ENCODE measurements at regions not wholly inside any gene's neighbourhood (a gene's known extent, or its start where the extent isn't known, plus 50 kb on each side); places are given as distances from the start of the nearest gene placed in this dataset.

- Histone ChIP-seq H3K4me3 (ENCODE audit: low read length) (no peak overlapping the region), H3K36me3 (ENCODE audit: control insufficient read depth, insufficient read depth, low read length) (no peaks in the 10 kb centered on the region), H3K27me3 (ENCODE audit: control insufficient read depth, insufficient read depth, low read length) (no peaks in the 10 kb centered on the region), H3K27ac (ENCODE audit: low read depth, low read length) (no peak overlapping the region), H3K9ac (ENCODE audit: low read length) (no peak overlapping the region), H3K4me1 (ENCODE audit: control insufficient read depth, insufficient read depth, low read length) (no peaks in the 10 kb centered on the region)
These were observed 478.8 kb downstream of the LRIG3 start for GRCh38 chr12:58441483-58441882.

- Histone ChIP-seq H3K9ac (ENCODE audit: low read length) (no peak overlapping the region), H3K4me1 (ENCODE audit: control insufficient read depth, insufficient read depth, low read length) (no peaks in the 10 kb centered on the region), H3K27me3 (ENCODE audit: control insufficient read depth, insufficient read depth, low read length) (no peaks in the 10 kb centered on the region), H3K4me3 (ENCODE audit: low read length) (no peak overlapping the region), H3K27ac (ENCODE audit: low read depth, low read length) (no peak overlapping the region), H3K36me3 (ENCODE audit: control insufficient read depth, insufficient read depth, low read length) (no peaks in the 10 kb centered on the region)
These were observed 476.9 kb downstream of the LRIG3 start for GRCh38 chr12:58443273-58443980.

- H3K9ac ChIP-seq (ENCODE audit: low read length), result no peak overlapping the region
- no peak overlapping the region for H3K4me3 ChIP-seq (ENCODE audit: low read length)
- no peak overlapping the region for H3K27ac ChIP-seq (ENCODE audit: low read depth, low read length)
- H3K36me3 ChIP-seq (ENCODE audit: control insufficient read depth, insufficient read depth, low read length), result no peaks in the 10 kb centered on the region
- no peaks in the 10 kb centered on the region for H3K27me3 ChIP-seq (ENCODE audit: control insufficient read depth, insufficient read depth, low read length)
- no peaks in the 10 kb centered on the region for H3K4me1 ChIP-seq (ENCODE audit: control insufficient read depth, insufficient read depth, low read length)
These were observed 476.3 kb downstream of the LRIG3 start for GRCh38 chr12:58443981-58444371.

- Histone ChIP-seq H3K9ac (ENCODE audit: low read length) (no peak overlapping the region), H3K4me3 (ENCODE audit: low read length) (no peak overlapping the region), H3K36me3 (ENCODE audit: control insufficient read depth, insufficient read depth, low read length) (no peaks in the 10 kb centered on the region), H3K27me3 (ENCODE audit: control insufficient read depth, insufficient read depth, low read length) (no peaks in the 10 kb centered on the region), H3K27ac (ENCODE audit: low read depth, low read length) (no peak overlapping the region), H3K4me1 (ENCODE audit: control insufficient read depth, insufficient read depth, low read length) (no peaks in the 10 kb centered on the region)
These were observed 469.3 kb downstream of the LRIG3 start for GRCh38 chr12:58450868-58451482.

- Histone ChIP-seq H3K4me3 (ENCODE audit: low read length) (no peak overlapping the region), H3K4me1 (ENCODE audit: control insufficient read depth, insufficient read depth, low read length) (no peaks in the 10 kb centered on the region), H3K36me3 (ENCODE audit: control insufficient read depth, insufficient read depth, low read length) (no peaks in the 10 kb centered on the region), H3K9ac (ENCODE audit: low read length) (no peak overlapping the region), H3K27me3 (ENCODE audit: control insufficient read depth, insufficient read depth, low read length) (no peaks in the 10 kb centered on the region), H3K27ac (ENCODE audit: low read depth, low read length) (no peak overlapping the region)
These were observed 467.8 kb downstream of the LRIG3 start for GRCh38 chr12:58452546-58452945.

- Histone ChIP-seq H3K27me3 (ENCODE audit: control insufficient read depth, insufficient read depth, low read length) (no peaks in the 10 kb centered on the region), H3K27ac (ENCODE audit: low read depth, low read length) (no peak overlapping the region), H3K36me3 (ENCODE audit: control insufficient read depth, insufficient read depth, low read length) (no peaks in the 10 kb centered on the region), H3K9ac (ENCODE audit: low read length) (no peak overlapping the region), H3K4me1 (ENCODE audit: control insufficient read depth, insufficient read depth, low read length) (no peaks in the 10 kb centered on the region), H3K4me3 (ENCODE audit: low read length) (no peak overlapping the region)
These were observed 467.0 kb downstream of the LRIG3 start for GRCh38 chr12:58453306-58453705.

GRCh38 chr12:58455136-58455535, 465.2 kb downstream of the LRIG3 start:
- no peaks in the 10 kb centered on the region for H3K4me1 ChIP-seq (ENCODE audit: control insufficient read depth, insufficient read depth, low read length)
- no peaks in the 10 kb centered on the region for H3K27me3 ChIP-seq (ENCODE audit: control insufficient read depth, insufficient read depth, low read length)
- H3K9ac ChIP-seq (ENCODE audit: low read length), result no peak overlapping the region
- no peak overlapping the region for H3K4me3 ChIP-seq (ENCODE audit: low read length)
- H3K27ac ChIP-seq (ENCODE audit: low read depth, low read length), result no peak overlapping the region
- no peaks in the 10 kb centered on the region for H3K36me3 ChIP-seq (ENCODE audit: control insufficient read depth, insufficient read depth, low read length)

- Histone ChIP-seq H3K9ac (ENCODE audit: low read length) (no peak overlapping the region), H3K27me3 (ENCODE audit: control insufficient read depth, insufficient read depth, low read length) (no peaks in the 10 kb centered on the region), H3K4me3 (ENCODE audit: low read length) (no peak overlapping the region), H3K27ac (ENCODE audit: low read depth, low read length) (no peak overlapping the region), H3K4me1 (ENCODE audit: control insufficient read depth, insufficient read depth, low read length) (no peaks in the 10 kb centered on the region), H3K36me3 (ENCODE audit: control insufficient read depth, insufficient read depth, low read length) (no peaks in the 10 kb centered on the region)
These were observed 462.2 kb downstream of the LRIG3 start for GRCh38 chr12:58458102-58458501.

GRCh38 chr12:58459191-58459590, 461.1 kb downstream of the LRIG3 start:
- no peaks in the 10 kb centered on the region for H3K4me1 ChIP-seq (ENCODE audit: control insufficient read depth, insufficient read depth, low read length)
- no peak overlapping the region for H3K4me3 ChIP-seq (ENCODE audit: low read length)
- no peaks in the 10 kb centered on the region for H3K36me3 ChIP-seq (ENCODE audit: control insufficient read depth, insufficient read depth, low read length)
- no peak overlapping the region for H3K9ac ChIP-seq (ENCODE audit: low read length)
- no peak overlapping the region for H3K27ac ChIP-seq (ENCODE audit: low read depth, low read length)
- H3K27me3 ChIP-seq (ENCODE audit: control insufficient read depth, insufficient read depth, low read length), result no peaks in the 10 kb centered on the region

- Histone ChIP-seq H3K4me3 (ENCODE audit: low read length) (no peak overlapping the region), H3K4me1 (ENCODE audit: control insufficient read depth, insufficient read depth, low read length) (no peaks in the 10 kb centered on the region), H3K9ac (ENCODE audit: low read length) (no peak overlapping the region), H3K27ac (ENCODE audit: low read depth, low read length) (no peak overlapping the region), H3K36me3 (ENCODE audit: control insufficient read depth, insufficient read depth, low read length) (no peaks in the 10 kb centered on the region), H3K27me3 (ENCODE audit: control insufficient read depth, insufficient read depth, low read length) (no peaks in the 10 kb centered on the region)
These were observed 457.3 kb downstream of the LRIG3 start for GRCh38 chr12:58463051-58463450.

- Histone ChIP-seq H3K27me3 (ENCODE audit: control insufficient read depth, insufficient read depth, low read length) (no peaks in the 10 kb centered on the region), H3K27ac (ENCODE audit: low read depth, low read length) (no peak overlapping the region), H3K4me3 (ENCODE audit: low read length) (no peak overlapping the region), H3K36me3 (ENCODE audit: control insufficient read depth, insufficient read depth, low read length) (no peaks in the 10 kb centered on the region), H3K4me1 (ENCODE audit: control insufficient read depth, insufficient read depth, low read length) (no peaks in the 10 kb centered on the region), H3K9ac (ENCODE audit: low read length) (no peak overlapping the region)
These were observed 454.9 kb downstream of the LRIG3 start for GRCh38 chr12:58465418-58465817.

GRCh38 chr12:58470266-58471010, 449.9 kb downstream of the LRIG3 start:
- Histone ChIP-seq H3K27ac (ENCODE audit: low read depth, low read length) (no peak overlapping the region), H3K4me3 (ENCODE audit: low read length) (no peak overlapping the region), H3K27me3 (ENCODE audit: control insufficient read depth, insufficient read depth, low read length) (no peaks in the 10 kb centered on the region), H3K4me1 (ENCODE audit: control insufficient read depth, insufficient read depth, low read length) (no peaks in the 10 kb centered on the region), H3K36me3 (ENCODE audit: control insufficient read depth, insufficient read depth, low read length) (no peaks in the 10 kb centered on the region), H3K9ac (ENCODE audit: low read length) (no peak overlapping the region)
